WTC11 (cell line): ENCODE measurements at regions not wholly inside any gene's neighbourhood (a gene's known extent, or its start where the extent isn't known, plus 50 kb on each side); places are given as distances from the start of the nearest gene placed in this dataset.

Experiments
- ATAC-seq: fragments of 200-7000 bp; cut with Tn5 transposase; 2 replicates; pipeline ENCODE4 v1.10.0; 2021; ENCODE audit warnings: mild to moderate bottlenecking, moderate library complexity
- CTCF ChIA-PET: fragments of 300-600 bp; sonication (Branson Sonifier 250); formaldehyde crosslinking; loops from one replicate; lab custom pipeline; 2021; ENCODE audit warnings: antibody characterized with exemption; lab: Charles Lee
- POLR2A ChIA-PET: fragments of 350-600 bp; sonication (Branson Sonifier 250); formaldehyde crosslinking; loops from one replicate; lab custom pipeline; 2021; ENCODE audit warnings: antibody characterized with exemption; lab: Charles Lee
- DNase-seq: peaks from one replicate; pipeline ENCODE4 v3.0.0; 2021; ENCODE audit warnings: low spot score
- H3K27ac Mint-ChIP-seq: 2 replicates; pipeline ENCODE4 v1.8.0; 2021; ENCODE audit warnings: mixed read lengths
- H3K27me3 Mint-ChIP-seq: 2 replicates; pipeline ENCODE4 v1.8.0; 2021; ENCODE audit warnings: low read depth, mild to moderate bottlenecking, moderate library complexity, mixed read lengths
- H3K36me3 Mint-ChIP-seq: 2 replicates; pipeline ENCODE4 v1.8.0; 2021; ENCODE audit warnings: mixed read lengths
- H3K4me1 Mint-ChIP-seq: 2 replicates; pipeline ENCODE4 v1.8.0; 2022; ENCODE audit warnings: mixed read lengths
- H3K4me3 Mint-ChIP-seq: 2 replicates; pipeline ENCODE4 v1.8.0; 2021; ENCODE audit warnings: mild to moderate bottlenecking, moderate library complexity, mixed read lengths
- H3K9me3 Mint-ChIP-seq: 2 replicates; pipeline ENCODE4 v1.8.0; 2021; ENCODE audit warnings: mixed read lengths
- ARID4B ChIP-seq: sonication (generic); formaldehyde crosslinking; IDR thresholded peaks from 2 replicates; pipeline ENCODE4 v1.8.0; 2023; ENCODE audit warnings: missing genetic modification reagents, mild to moderate bottlenecking, borderline replicate concordance
- CREM ChIP-seq: sonication (generic); formaldehyde crosslinking; IDR thresholded peaks from 2 replicates; pipeline ENCODE4 v1.8.1; 2022; ENCODE audit warnings: mild to moderate bottlenecking, missing genetic modification reagents, moderate library complexity
- E2F5 ChIP-seq: sonication (generic); formaldehyde crosslinking; IDR thresholded peaks from 2 replicates; pipeline ENCODE4 v1.8.1; 2022; ENCODE audit warnings: mild to moderate bottlenecking, moderate library complexity, missing genetic modification reagents
- MLX ChIP-seq: sonication (generic); formaldehyde crosslinking; IDR thresholded peaks from 2 replicates; pipeline ENCODE4 v1.8.1; 2023; ENCODE audit warnings: mild to moderate bottlenecking, missing genetic modification reagents, moderate library complexity
- NFE2L1 ChIP-seq: sonication (generic); formaldehyde crosslinking; IDR thresholded peaks from 2 replicates; pipeline ENCODE4 v1.8.1; 2023; ENCODE audit warnings: missing genetic modification reagents
- NR3C1 ChIP-seq: sonication (generic); formaldehyde crosslinking; conservative IDR thresholded peaks from 2 replicates; pipeline ENCODE4 v1.8.1; 2023; ENCODE audit warnings: low read depth, mild to moderate bottlenecking, missing genetic modification reagents
- PREB ChIP-seq: sonication (generic); formaldehyde crosslinking; IDR thresholded peaks from 2 replicates; pipeline ENCODE4 v1.8.1; 2022; ENCODE audit warnings: mild to moderate bottlenecking, missing genetic modification reagents, moderate library complexity, borderline replicate concordance
- SMAD3 ChIP-seq: sonication (generic); formaldehyde crosslinking; IDR thresholded peaks from 2 replicates; pipeline ENCODE4 v1.8.0; 2022; ENCODE audit warnings: missing genetic modification reagents, mild to moderate bottlenecking, borderline replicate concordance
- STAT6 ChIP-seq: sonication (generic); formaldehyde crosslinking; conservative IDR thresholded peaks from 2 replicates; pipeline ENCODE4 v1.8.1; 2023; ENCODE audit warnings: mild to moderate bottlenecking, low read depth, missing genetic modification reagents, moderate library complexity
- ZBTB21 ChIP-seq: sonication (generic); formaldehyde crosslinking; IDR thresholded peaks from 2 replicates; pipeline ENCODE4 v1.8.1; 2023; ENCODE audit warnings: mild to moderate bottlenecking, missing genetic modification reagents, borderline replicate concordance
- ZNF121 ChIP-seq: sonication (generic); formaldehyde crosslinking; IDR thresholded peaks from 2 replicates; pipeline ENCODE4 v1.8.0; 2023; ENCODE audit warnings: missing genetic modification reagents
- ZNF263 ChIP-seq: sonication (generic); formaldehyde crosslinking; IDR thresholded peaks from 2 replicates; pipeline ENCODE4 v1.8.1; 2022; ENCODE audit warnings: low read depth, mild to moderate bottlenecking, moderate library complexity, missing genetic modification reagents
- ZNF281 ChIP-seq: sonication (generic); formaldehyde crosslinking; IDR thresholded peaks from 2 replicates; pipeline ENCODE4 v1.8.0; 2023; ENCODE audit warnings: mild to moderate bottlenecking, missing genetic modification reagents
- ZNF396 ChIP-seq: fragments of 250-450 bp; sonication (Bioruptor Pico); IDR thresholded peaks from 2 replicates; pipeline ENCODE4 v1.8.0; 2021; ENCODE audit warnings: mild to moderate bottlenecking, moderate library complexity, borderline replicate concordance
- ZNF425 ChIP-seq: fragments of 250-450 bp; sonication (Bioruptor Pico); conservative IDR thresholded peaks from 2 replicates; pipeline ENCODE4 v1.9.0; 2021; ENCODE audit warnings: mild to moderate bottlenecking
- ZNF532 ChIP-seq: fragments of 250-450 bp; sonication (Bioruptor Pico); IDR thresholded peaks from 2 replicates; pipeline ENCODE4 v1.9.0; 2021; ENCODE audit warnings: mild to moderate bottlenecking, borderline replicate concordance

GRCh38 chrX:81556880-81557279 is 355.0 kb downstream of the SH3BGRL start (continued):
- no peak for TF ChIP-seq ZNF425
- TF ChIP-seq NFE2L1 (CRISPR knock-in tag) = no peak
- no peak for TF ChIP-seq ARID4B
- TF ChIP-seq ZBTB21 (CRISPR knock-in tag) = no peak
- no peak for TF ChIP-seq SMAD3 (CRISPR knock-in tag)
- no peak for TF ChIP-seq E2F5
- TF ChIP-seq STAT6 (CRISPR knock-in tag) = no peak

- POLR2A ChIA-PET = no interaction called here
- TF ChIP-seq MLX (CRISPR knock-in tag) (no peak), NR3C1 (CRISPR knock-in tag) (no peak), ZNF281 (CRISPR knock-in tag) (no peak), ZNF532 (CRISPR knock-in tag) (no peak), ZNF263 (CRISPR knock-in tag) (no peak), PREB (CRISPR knock-in tag) (no peak), ZNF396 (CRISPR knock-in tag) (no peak), CREM (no peak), ZNF121 (no peak)
These were observed 362.9 kb downstream of the SH3BGRL start for GRCh38 chrX:81564851-81565250.

More at GRCh38 chrX:81564851-81565250, 362.9 kb downstream of the SH3BGRL start:
- DNase-seq (no peak), ATAC-seq (peak; percentile 85)
- H3K27ac Mint-ChIP-seq = no peak overlapping the region
- peaks cover 5% of the 10 kb centered on the region; the same call in 1 of the 2 replicates for H3K9me3 Mint-ChIP-seq
- no peaks in the 10 kb centered on the region for H3K36me3 Mint-ChIP-seq
- no peak overlapping the region for H3K4me3 Mint-ChIP-seq
- H3K27me3 Mint-ChIP-seq = no peaks in the 10 kb centered on the region
- peaks cover 9% of the 10 kb centered on the region for H3K4me1 Mint-ChIP-seq
- CTCF ChIA-PET = no interaction called here
